Neutrophil (primary cell): ENCODE measurements at regions not wholly inside any gene's neighbourhood (a gene's known extent, or its start where the extent isn't known, plus 50 kb on each side); places are given as distances from the start of the nearest gene placed in this dataset.
A peak's percentile ranks its signal among the peaks of the same experiment; 100 is the strongest.

Experiments
- H3K27ac ChIP-seq: fragments of 200-600 bp; sonication (generic); 2 replicates; pipeline ENCODE4 v1.5.1; 2016; ENCODE audit warnings: mild to moderate bottlenecking, moderate library complexity
- H3K27me3 ChIP-seq: fragments of 200-600 bp; sonication (generic); 2 replicates; pipeline ENCODE4 v1.6.0; 2016; ENCODE audit warnings: mild to moderate bottlenecking
- H3K36me3 ChIP-seq: fragments of 200-600 bp; sonication (generic); 2 replicates; pipeline ENCODE4 v1.5.1; 2017
- H3K4me1 ChIP-seq, 2 experiments: fragments of 200-600 bp in 1 of 2; sonication (generic) in 1 of 2; 1 replicate in 1 of 2; 2 replicates in 1 of 2; pipeline versions ENCODE4 v1.5.1 to v1.6.1; 2013 to 2016; ENCODE audit warnings: low read depth in 1 of 2, low read length in 1 of 2, mild to moderate bottlenecking in 1 of 2, moderate library complexity in 1 of 2; ENCODE audit not compliant: control insufficient read depth in 1 of 2, insufficient read depth in 1 of 2
- H3K4me3 ChIP-seq, 2 experiments: fragments of 200-600 bp in 1 of 2; sonication (generic) in 1 of 2; 1 replicate in 1 of 2; 2 replicates in 1 of 2; pipeline ENCODE4 v1.5.1; 2013 to 2016; ENCODE audit warnings: low read depth in 1 of 2, low read length in 1 of 2, mild to moderate bottlenecking in 1 of 2, moderate library complexity in 1 of 2
- H3K9me3 ChIP-seq: fragments of 200-600 bp; sonication (generic); 2 replicates; pipeline ENCODE4 v1.5.1; 2016
- CTCF ChIP-seq: fragments of 200-600 bp; sonication (generic); IDR thresholded peaks from 2 replicates; pipeline ENCODE4 v1.5.1; 2016; ENCODE audit warnings: antibody characterized with exemption

GRCh38 chr1:192952646-192953045, 106.5 kb downstream of the UCHL5 start:
- H3K27ac ChIP-seq = peak overlapping the region; percentile 86
- no peaks in the 10 kb centered on the region for H3K9me3 ChIP-seq
- TF ChIP-seq CTCF = no peak
- no peaks in the 10 kb centered on the region for H3K27me3 ChIP-seq
- no peak overlapping the region for H3K4me3 ChIP-seq
- H3K4me1 ChIP-seq = peaks cover 39 to 49% of the 10 kb centered on the region in 2 experiments
- H3K36me3 ChIP-seq = no peaks in the 10 kb centered on the region

- TF ChIP-seq CTCF = peak; percentile 30
- Histone ChIP-seq H3K4me1 (peaks cover 41 to 53% of the 10 kb centered on the region in 2 experiments), H3K27ac (peak overlapping the region; percentile 91), H3K4me3 (no peak overlapping the region), H3K36me3 (no peaks in the 10 kb centered on the region), H3K9me3 (no peaks in the 10 kb centered on the region), H3K27me3 (no peaks in the 10 kb centered on the region)
These were observed 104.4 kb downstream of the UCHL5 start for GRCh38 chr1:192954705-192955265.

GRCh38 chr1:192958350-192958749, 100.8 kb downstream of the UCHL5 start:
- H3K27ac ChIP-seq = peak overlapping the region; percentile 19
- H3K27me3 ChIP-seq = no peaks in the 10 kb centered on the region
- no peaks in the 10 kb centered on the region for H3K9me3 ChIP-seq
- TF ChIP-seq CTCF = no peak
- peaks cover 25 to 31% of the 10 kb centered on the region in 2 experiments for H3K4me1 ChIP-seq
- H3K4me3 ChIP-seq = no peak overlapping the region
- H3K36me3 ChIP-seq = no peaks in the 10 kb centered on the region

- no peaks in the 10 kb centered on the region for H3K27me3 ChIP-seq
- H3K4me1 ChIP-seq = peaks cover 24 to 28% of the 10 kb centered on the region in 2 experiments
- H3K9me3 ChIP-seq = no peaks in the 10 kb centered on the region
- H3K4me3 ChIP-seq = no peak overlapping the region
- H3K27ac ChIP-seq = no peak overlapping the region
- no peak for TF ChIP-seq CTCF
- no peaks in the 10 kb centered on the region for H3K36me3 ChIP-seq
These were observed 100.3 kb downstream of the UCHL5 start for GRCh38 chr1:192958871-192959270.

- H3K9me3 ChIP-seq = no peaks in the 10 kb centered on the region
- no peak overlapping the region for H3K4me3 ChIP-seq
- no peaks in the 10 kb centered on the region for H3K27me3 ChIP-seq
- peaks cover 15 to 20% of the 10 kb centered on the region in 2 experiments for H3K4me1 ChIP-seq
- H3K36me3 ChIP-seq = no peaks in the 10 kb centered on the region
- peak overlapping the region; percentile 58 for H3K27ac ChIP-seq
- TF ChIP-seq CTCF = no peak
These were observed 99.4 kb downstream of the UCHL5 start for GRCh38 chr1:192959657-192960186.
